A549 (cell line): ENCODE measurements at regions not wholly inside any gene's neighbourhood (a gene's known extent, or its start where the extent isn't known, plus 50 kb on each side); places are given as distances from the start of the nearest gene placed in this dataset.

Experiments
- ATAC-seq, 2 experiments: fragments of 200-7000 bp in 1 of 2; fragments of >200 bp in 1 of 2; cut with Nextera tagmentation in 1 of 2; cut with Tn5 transposase in 1 of 2; 3 replicates each; pipeline versions ENCODE4 v1.8.0 to v1.9.1; 2018 to 2020; ENCODE audit warnings: mild to moderate bottlenecking in 1 of 2, moderate library complexity in 1 of 2
- CTCF ChIA-PET: fragments of 300-600 bp; sonication (Branson Sonifier 250); formaldehyde crosslinking; extraction: SDS; loops from one replicate; lab custom pipeline; 2021; ENCODE audit warnings: antibody characterized with exemption, inconsistent platforms; lab: Yijun Ruan, JAX
- POLR2A ChIA-PET: fragments of 350-600 bp; formaldehyde crosslinking; extraction: SDS; loops from one replicate; lab custom pipeline; 2021; ENCODE audit warnings: antibody characterized with exemption, inconsistent platforms; lab: Yijun Ruan, JAX
- DNase-seq, 2 experiments: peaks; one replicate each; pipeline versions ENCODE4 v3.0.0 to v3.0.0-alpha.2; 2011 to 2016; ENCODE audit warnings: low read depth in 1 of 2, low spot score in 1 of 2
- FAIRE-seq: peaks from 2 replicates; lab custom pipeline; 2011; peaks lifted over from hg19 to GRCh38; lab: Jason Lieb, UNC
- H3K27ac ChIP-seq, 2 experiments: fragments of >200 bp; sonication (Bioruptor Twin); formaldehyde crosslinking; 3 replicates each; pipeline ENCODE4 v1.5.1; 2016 to 2017
- H3K4me1 ChIP-seq: fragments of >200 bp; sonication (Bioruptor Twin); formaldehyde crosslinking; 3 replicates; pipeline ENCODE4 v1.6.1; 2016
- H3K4me2 ChIP-seq: fragments of >200 bp; sonication (Bioruptor Twin); formaldehyde crosslinking; 3 replicates; pipeline ENCODE4 v1.6.1; 2016
- H3K4me3 ChIP-seq: fragments of >200 bp; sonication (Bioruptor Twin); formaldehyde crosslinking; 3 replicates; pipeline ENCODE4 v1.5.1; 2016
- H3K9me3 ChIP-seq: fragments of >200 bp; sonication (Bioruptor Twin); formaldehyde crosslinking; 3 replicates; pipeline ENCODE4 v1.6.1; 2016
- CBX2 ChIP-seq: fragments of 200-600 bp; sonication (generic); IDR thresholded peaks from 2 replicates; pipeline ENCODE4 v1.6.1; 2016; ENCODE audit warnings: low read depth, mild to moderate bottlenecking, borderline replicate concordance
- CBX8 ChIP-seq: fragments of 200-600 bp; sonication (generic); IDR thresholded peaks from 2 replicates; pipeline ENCODE4 v1.6.1; 2016
- CEBPB ChIP-seq, 2 experiments: fragments of >200 bp in 1 of 2; sonication (Bioruptor Twin) in 1 of 2; formaldehyde crosslinking in 1 of 2; IDR thresholded peaks; 2 replicates each; pipeline ENCODE4 v1.6.1; 2012 to 2016
- CHD2 ChIP-seq: fragments of 150-350 bp; IDR thresholded peaks from 2 replicates; pipeline ENCODE4 v1.6.1; 2014; ENCODE audit warnings: low read length; ENCODE audit not compliant: partially characterized antibody
- CHD4 ChIP-seq: fragments of 200-600 bp; sonication (generic); IDR thresholded peaks from 2 replicates; pipeline ENCODE4 v1.6.1; 2016; ENCODE audit warnings: antibody characterized with exemption, mild to moderate bottlenecking, borderline replicate concordance
- EHF ChIP-seq: fragments of 250-450 bp; sonication (Bioruptor Pico); IDR thresholded peaks from 2 replicates; pipeline ENCODE4 v1.5.0; 2020; ENCODE audit warnings: mild to moderate bottlenecking
- EHMT2 ChIP-seq: fragments of 200-600 bp; sonication (generic); IDR thresholded peaks from 2 replicates; pipeline ENCODE4 v1.6.1; 2016; ENCODE audit warnings: antibody characterized with exemption, low read depth, mild to moderate bottlenecking, moderate library complexity
- ESRRA ChIP-seq: fragments of 150-350 bp; IDR thresholded peaks from 2 replicates; pipeline ENCODE4 v1.6.1; 2014; ENCODE audit warnings: mild to moderate bottlenecking, low read length, borderline replicate concordance
- FOSB ChIP-seq: fragments of 250-450 bp; sonication (Bioruptor Pico); IDR thresholded peaks from 2 replicates; pipeline ENCODE4 v1.5.0; 2020; ENCODE audit warnings: mild to moderate bottlenecking, moderate library complexity
- HDAC2 ChIP-seq: fragments of 200-600 bp; sonication (generic); IDR thresholded peaks from 2 replicates; pipeline ENCODE4 v1.6.1; 2016
- HEYL ChIP-seq: fragments of 250-450 bp; sonication (Bioruptor Pico); IDR thresholded peaks from 2 replicates; pipeline ENCODE4 v1.8.0; 2021; ENCODE audit warnings: mild to moderate bottlenecking, moderate library complexity
- HOXB5 ChIP-seq: fragments of 250-450 bp; sonication (Bioruptor Pico); IDR thresholded peaks from 2 replicates; pipeline ENCODE4 v1.5.0; 2020; ENCODE audit warnings: mild to moderate bottlenecking, moderate library complexity
- JUNB ChIP-seq: fragments of >200 bp; sonication (Bioruptor Twin); formaldehyde crosslinking; IDR thresholded peaks from 2 replicates; pipeline ENCODE4 v1.6.1; 2016
- KDM5A ChIP-seq: fragments of 200-600 bp; sonication (generic); IDR thresholded peaks from 2 replicates; pipeline ENCODE4 v1.6.1; 2016; ENCODE audit warnings: antibody characterized with exemption, mild to moderate bottlenecking
- NPAS2 ChIP-seq: fragments of 250-450 bp; sonication (Bioruptor Pico); IDR thresholded peaks from 2 replicates; pipeline ENCODE4 v1.8.0; 2022; ENCODE audit warnings: mild to moderate bottlenecking, moderate library complexity, borderline replicate concordance
- PHF8 ChIP-seq: fragments of 200-600 bp; sonication (generic); IDR thresholded peaks from 2 replicates; pipeline ENCODE4 v1.6.1; 2016; ENCODE audit warnings: low read depth, mild to moderate bottlenecking, antibody characterized with exemption, moderate library complexity, borderline replicate concordance
- POLR2A ChIP-seq: IDR thresholded peaks from 2 replicates; pipeline ENCODE4 v1.6.1; 2012; ENCODE audit warnings: mild to moderate bottlenecking, low read length
- POLR2AphosphoS2 ChIP-seq: conservative IDR thresholded peaks from 2 replicates; pipeline ENCODE4 v1.6.1; 2012; ENCODE audit warnings: low read length, improper control_type of control experiment, inconsistent platforms
- RAD21 ChIP-seq, 2 experiments: fragments of >200 bp in 1 of 2; sonication (Bioruptor Twin) in 1 of 2; formaldehyde crosslinking in 1 of 2; IDR thresholded peaks in 1 of 2; conservative IDR thresholded peaks in 1 of 2; 2 replicates in 1 of 2; 3 replicates in 1 of 2; pipeline ENCODE4 v1.6.1; 2012 to 2018; ENCODE audit warnings: inconsistent platforms in 1 of 2
- RARB ChIP-seq: fragments of 250-450 bp; sonication (Bioruptor Pico); IDR thresholded peaks from 2 replicates; pipeline ENCODE4 v1.8.0; 2021; ENCODE audit warnings: mild to moderate bottlenecking, moderate library complexity
- RCOR1 ChIP-seq: fragments of 150-350 bp; IDR thresholded peaks from 2 replicates; pipeline ENCODE4 v1.6.1; 2014; ENCODE audit warnings: antibody characterized with exemption, low read length, low read depth
- RFX5 ChIP-seq: fragments of 450-650 bp; IDR thresholded peaks from 2 replicates; pipeline ENCODE4 v1.7.1; 2014; ENCODE audit warnings: antibody characterized with exemption, mild to moderate bottlenecking, moderate library complexity
- SMC3 ChIP-seq: fragments of >200 bp; sonication (Bioruptor Twin); formaldehyde crosslinking; IDR thresholded peaks from 3 replicates; pipeline ENCODE4 v1.6.1; 2018; ENCODE audit warnings: inconsistent platforms
- SREBF2 ChIP-seq: fragments of 450-650 bp; IDR thresholded peaks from 2 replicates; pipeline ENCODE4 v1.6.1; 2014; ENCODE audit warnings: mild to moderate bottlenecking, moderate library complexity
- TP53 ChIP-seq: fragments of 250-450 bp; sonication (Bioruptor Pico); IDR thresholded peaks from 2 replicates; pipeline ENCODE4 v1.5.0; 2021; ENCODE audit warnings: mild to moderate bottlenecking, moderate library complexity
- ZC3H11A ChIP-seq: fragments of 450-650 bp; IDR thresholded peaks from 2 replicates; pipeline ENCODE4 v1.6.1; 2014; ENCODE audit warnings: antibody characterized with exemption, mild to moderate bottlenecking
- ZNF302 ChIP-seq: fragments of 250-450 bp; sonication (Bioruptor Pico); IDR thresholded peaks from 2 replicates; pipeline ENCODE4 v1.9.0; 2021; ENCODE audit warnings: inconsistent platforms, mild to moderate bottlenecking, moderate library complexity
- WGBS: methylation state at CpG from one replicate; pipeline ENCODE4 v1.1.6; 2017; ENCODE audit errors: missing lambda C conversion rate; 5-methylcytosine and 5-hydroxymethylcytosine counted together
- TF ChIP-seq, protein P1 (sequence below): IDR thresholded peaks from 2 replicates; pipeline ENCODE4 v1.6.1; 2012; ENCODE audit warnings: low read depth, borderline replicate concordance
- TF ChIP-seq, protein P2 (sequence below): fragments of 200-600 bp; sonication (generic); IDR thresholded peaks from 2 replicates; pipeline ENCODE4 v1.6.1; 2016; ENCODE audit warnings: antibody characterized with exemption, mild to moderate bottlenecking, moderate library complexity
- TF ChIP-seq, protein P3 (sequence below): fragments of 250-450 bp; sonication (Bioruptor Pico); IDR thresholded peaks from 2 replicates; pipeline ENCODE4 v1.5.0; 2021; ENCODE audit warnings: mild to moderate bottlenecking, moderate library complexity, borderline replicate concordance

DNA sequence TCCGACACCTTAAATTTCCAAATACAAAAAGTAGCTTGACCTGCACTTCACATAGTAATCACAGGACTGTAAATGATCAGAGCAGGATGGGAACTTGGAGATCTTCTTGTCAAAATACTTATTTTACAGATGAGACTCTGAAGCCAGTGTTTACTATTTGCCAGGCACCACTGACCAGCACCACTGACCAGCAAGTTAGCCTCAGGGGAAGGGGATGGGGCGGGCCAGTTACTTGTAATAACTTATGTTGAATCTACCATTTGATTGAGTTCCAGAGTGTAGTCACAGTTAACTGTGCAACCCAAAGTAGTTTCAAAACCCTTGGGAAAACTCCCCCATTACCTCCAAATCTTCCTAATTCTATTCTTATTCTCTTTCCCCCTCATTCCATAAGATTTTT, 278.4 kb downstream of the PCNX1 start:
- DNase-seq = no peak
- WGBS = 56% methylated on average over 2 of the region's 2 CpGs
- TF ChIP-seq EHMT2 (no peak), RCOR1 (no peak), POLR2A (no peak), CBX2 (no peak), POLR2AphosphoS2 (no peak), HOXB5 (no peak), KDM5A (no peak), EHF (CRISPR knock-in tag) (no peak), ZC3H11A (no peak), TP53 (CRISPR knock-in tag) (no peak), CBX8 (no peak), CEBPB (IDR thresholded peaks at IDR 0.05) (no peak), CHD4 (no peak), FOSB (CRISPR knock-in tag) (no peak)
- TF ChIP-seq, protein P1, sequence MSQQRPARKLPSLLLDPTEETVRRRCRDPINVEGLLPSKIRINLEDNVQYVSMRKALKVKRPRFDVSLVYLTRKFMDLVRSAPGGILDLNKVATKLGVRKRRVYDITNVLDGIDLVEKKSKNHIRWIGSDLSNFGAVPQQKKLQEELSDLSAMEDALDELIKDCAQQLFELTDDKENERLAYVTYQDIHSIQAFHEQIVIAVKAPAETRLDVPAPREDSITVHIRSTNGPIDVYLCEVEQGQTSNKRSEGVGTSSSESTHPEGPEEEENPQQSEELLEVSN = no peak
- ChIA-PET CTCF (no interaction called here), POLR2A (no interaction called here)
- no peaks in the 10 kb centered on the region for H3K4me1 ChIP-seq
- H3K9me3 ChIP-seq = no peaks in the 10 kb centered on the region
- H3K27ac ChIP-seq = no peak overlapping the region
- FAIRE-seq = no peak
- no peak overlapping the region for H3K4me3 ChIP-seq
- no peak overlapping the region for H3K4me2 ChIP-seq
- ATAC-seq = no peak

DNA sequence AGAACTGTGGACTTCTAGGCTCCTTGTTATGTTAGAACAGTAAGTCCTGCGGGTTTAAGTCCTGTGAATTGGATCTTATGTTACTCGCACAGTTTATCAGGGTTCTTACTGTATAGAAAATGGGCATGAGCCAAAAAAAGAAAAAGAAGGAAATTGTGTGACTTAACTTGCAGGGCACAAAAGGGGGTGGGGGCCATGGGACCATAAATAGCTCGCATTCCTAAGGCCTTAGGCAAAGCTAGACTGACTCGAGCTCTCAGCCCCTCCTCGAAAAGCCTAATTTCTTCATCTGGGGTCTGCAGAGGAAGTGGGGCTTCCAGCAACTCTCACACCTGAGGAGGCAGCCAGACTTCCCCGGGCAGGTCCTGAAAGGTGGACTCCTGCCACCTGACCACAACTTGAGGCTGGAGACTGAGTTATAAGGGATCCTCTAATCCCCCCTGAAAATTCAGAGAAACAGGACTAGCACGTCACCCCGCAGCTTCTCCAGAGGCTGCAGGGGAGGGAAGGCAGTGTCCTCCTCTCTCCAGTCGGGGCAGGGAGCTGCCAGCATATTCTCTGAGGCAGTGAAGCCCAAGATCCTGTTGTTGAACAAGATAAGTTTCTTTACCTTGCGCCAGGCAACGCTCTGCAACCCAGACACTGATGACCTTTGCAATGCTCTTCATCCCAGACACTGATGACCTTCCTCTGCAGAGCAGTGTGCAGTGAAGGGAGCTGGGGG, 280.5 kb downstream of the PCNX1 start:
- 25% methylated on average over 11 of the region's 11 CpGs for WGBS
- ATAC-seq = no peak; a peak in 1 of 6 replicates

More for the DNA sequence above, 280.5 kb downstream of the PCNX1 start:
- Histone ChIP-seq H3K9me3 (no peaks in the 10 kb centered on the region), H3K4me1 (no peaks in the 10 kb centered on the region), H3K4me2 (no peak overlapping the region), H3K4me3 (no peak overlapping the region), H3K27ac (no peak overlapping the region)
- no peak for DNase-seq
- CTCF ChIA-PET = interaction anchor here (0.9 to 1.4 kb wide), 2 partner anchors 10 to 28 kb away, joined by 3 read pairs; no protein-coding TSS in a partner anchor
- TF ChIP-seq SMC3 (no peak), HOXB5 (no peak), ZNF302 (no peak), CEBPB (IDR thresholded peaks at IDR 0.05) (no peak), HEYL (CRISPR knock-in tag) (no peak), RARB (CRISPR knock-in tag) (no peak), ESRRA (no peak), JUNB (no peak), PHF8 (no peak), RFX5 (no peak), SREBF2 (no peak), CHD2 (no peak), HDAC2 (no peak), RAD21 (conservative IDR thresholded peaks at IDR 0.05 in 1 of 2, IDR thresholded peaks at IDR 0.05 in 1 of 2) (no peak), NPAS2 (no peak)
- TF ChIP-seq, protein P2, sequence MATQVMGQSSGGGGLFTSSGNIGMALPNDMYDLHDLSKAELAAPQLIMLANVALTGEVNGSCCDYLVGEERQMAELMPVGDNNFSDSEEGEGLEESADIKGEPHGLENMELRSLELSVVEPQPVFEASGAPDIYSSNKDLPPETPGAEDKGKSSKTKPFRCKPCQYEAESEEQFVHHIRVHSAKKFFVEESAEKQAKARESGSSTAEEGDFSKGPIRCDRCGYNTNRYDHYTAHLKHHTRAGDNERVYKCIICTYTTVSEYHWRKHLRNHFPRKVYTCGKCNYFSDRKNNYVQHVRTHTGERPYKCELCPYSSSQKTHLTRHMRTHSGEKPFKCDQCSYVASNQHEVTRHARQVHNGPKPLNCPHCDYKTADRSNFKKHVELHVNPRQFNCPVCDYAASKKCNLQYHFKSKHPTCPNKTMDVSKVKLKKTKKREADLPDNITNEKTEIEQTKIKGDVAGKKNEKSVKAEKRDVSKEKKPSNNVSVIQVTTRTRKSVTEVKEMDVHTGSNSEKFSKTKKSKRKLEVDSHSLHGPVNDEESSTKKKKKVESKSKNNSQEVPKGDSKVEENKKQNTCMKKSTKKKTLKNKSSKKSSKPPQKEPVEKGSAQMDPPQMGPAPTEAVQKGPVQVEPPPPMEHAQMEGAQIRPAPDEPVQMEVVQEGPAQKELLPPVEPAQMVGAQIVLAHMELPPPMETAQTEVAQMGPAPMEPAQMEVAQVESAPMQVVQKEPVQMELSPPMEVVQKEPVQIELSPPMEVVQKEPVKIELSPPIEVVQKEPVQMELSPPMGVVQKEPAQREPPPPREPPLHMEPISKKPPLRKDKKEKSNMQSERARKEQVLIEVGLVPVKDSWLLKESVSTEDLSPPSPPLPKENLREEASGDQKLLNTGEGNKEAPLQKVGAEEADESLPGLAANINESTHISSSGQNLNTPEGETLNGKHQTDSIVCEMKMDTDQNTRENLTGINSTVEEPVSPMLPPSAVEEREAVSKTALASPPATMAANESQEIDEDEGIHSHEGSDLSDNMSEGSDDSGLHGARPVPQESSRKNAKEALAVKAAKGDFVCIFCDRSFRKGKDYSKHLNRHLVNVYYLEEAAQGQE = no peak
- TF ChIP-seq, protein P3, sequence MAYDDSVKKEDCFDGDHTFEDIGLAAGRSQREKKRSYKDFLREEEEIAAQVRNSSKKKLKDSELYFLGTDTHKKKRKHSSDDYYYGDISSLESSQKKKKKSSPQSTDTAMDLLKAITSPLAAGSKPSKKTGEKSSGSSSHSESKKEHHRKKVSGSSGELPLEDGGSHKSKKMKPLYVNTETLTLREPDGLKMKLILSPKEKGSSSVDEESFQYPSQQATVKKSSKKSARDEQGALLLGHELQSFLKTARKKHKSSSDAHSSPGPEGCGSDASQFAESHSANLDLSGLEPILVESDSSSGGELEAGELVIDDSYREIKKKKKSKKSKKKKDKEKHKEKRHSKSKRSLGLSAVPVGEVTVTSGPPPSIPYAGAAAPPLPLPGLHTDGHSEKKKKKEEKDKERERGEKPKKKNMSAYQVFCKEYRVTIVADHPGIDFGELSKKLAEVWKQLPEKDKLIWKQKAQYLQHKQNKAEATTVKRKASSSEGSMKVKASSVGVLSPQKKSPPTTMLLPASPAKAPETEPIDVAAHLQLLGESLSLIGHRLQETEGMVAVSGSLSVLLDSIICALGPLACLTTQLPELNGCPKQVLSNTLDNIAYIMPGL (CRISPR knock-in tag) = no peak
- POLR2A ChIA-PET = no interaction called here
- FAIRE-seq = no peak
